Ovary (tissue), 7 donors: ENCODE measurements at regions not wholly inside any gene's neighbourhood (a gene's known extent, or its start where the extent isn't known, plus 50 kb on each side); places are given as distances from the start of the nearest gene placed in this dataset.

Source experiments
- DNase-seq, 5 donors: peaks; one replicate each; pipeline ENCODE4 v3.0.0-alpha.2; 2019 to 2020
- H3K27ac ChIP-seq, 2 donors: fragments of 200-600 bp; one replicate each; pipeline versions ENCODE4 v1.5.1 to v1.8.0; 2019 to 2022
- H3K27me3 ChIP-seq: fragments of 200-600 bp; one replicate; pipeline ENCODE4 v1.8.0; 2022
- H3K36me3 ChIP-seq: fragments of 200-600 bp; sonication (generic); one replicate; pipeline ENCODE4 v1.5.1; 2019
- H3K4me1 ChIP-seq: one replicate; pipeline ENCODE4 v1.8.1; 2013; ENCODE audit warnings: mild to moderate bottlenecking, moderate library complexity; ENCODE audit not compliant: insufficient read depth
- H3K4me3 ChIP-seq: fragments of 200-600 bp; sonication (generic); one replicate; pipeline ENCODE4 v1.5.1; 2017
- H3K9me3 ChIP-seq, 2 donors: fragments of 200-600 bp in 1 of 2; sonication (generic) in 1 of 2; one replicate each; pipeline versions ENCODE4 v1.5.1 to v1.8.1; 2013 to 2019; ENCODE audit warnings: mild to moderate bottlenecking in 1 of 2, moderate library complexity in 1 of 2
- EP300 ChIP-seq: sonication (generic); formaldehyde crosslinking; IDR thresholded peaks from one replicate; pipeline ENCODE4 v1.6.1; 2017; ENCODE audit warnings: antibody characterized with exemption
- POLR2A ChIP-seq: fragments of 450-650 bp; IDR thresholded peaks from one replicate; pipeline ENCODE4 v1.6.1; 2017; ENCODE audit warnings: antibody characterized with exemption, mild to moderate bottlenecking, moderate library complexity
- WGBS, 3 donors: extraction: QIAGEN DNeasy Blood & Tissue Kit in 1 of 3; methylation state at CpG; one replicate each; pipeline versions ENCODE4 v1.1.5 to v1.1.7; 2013 to 2017; 5-methylcytosine and 5-hydroxymethylcytosine counted together
- intact Hi-C, 4 donors: fragments of 100-400 bp; cut with DNase I; formaldehyde crosslinking; loops; one replicate each; pipeline versions ENCODE4 v1.11.0 to v1.15.1; 2022 to 2023
- TF ChIP-seq, protein P1 (sequence below), 3 donors: fragments of 450-650 bp in 2 of 3; fragments of 200-600 bp in 1 of 3; IDR thresholded peaks; one replicate each; pipeline versions ENCODE4 v1.5.1 to v1.8.0; 2016 to 2022; ENCODE audit warnings: antibody characterized with exemption in 3 of 3, mild to moderate bottlenecking in 1 of 3
- donor health status: DM: no; HTN: no; CAD: no; lungs with moderate emphysema.
- donor health status: DM: no; HTN: no; CAD: no.
- donor health status: Bipolar disorder and iron deficiency.
- donor health status: DM: no; HTN: no; CAD: no.
- donor health status: DM: yes; HTN: yes; CAD: no.

- TF ChIP-seq EP300 (no peak), POLR2A (no peak)
- TF ChIP-seq, protein P1, sequence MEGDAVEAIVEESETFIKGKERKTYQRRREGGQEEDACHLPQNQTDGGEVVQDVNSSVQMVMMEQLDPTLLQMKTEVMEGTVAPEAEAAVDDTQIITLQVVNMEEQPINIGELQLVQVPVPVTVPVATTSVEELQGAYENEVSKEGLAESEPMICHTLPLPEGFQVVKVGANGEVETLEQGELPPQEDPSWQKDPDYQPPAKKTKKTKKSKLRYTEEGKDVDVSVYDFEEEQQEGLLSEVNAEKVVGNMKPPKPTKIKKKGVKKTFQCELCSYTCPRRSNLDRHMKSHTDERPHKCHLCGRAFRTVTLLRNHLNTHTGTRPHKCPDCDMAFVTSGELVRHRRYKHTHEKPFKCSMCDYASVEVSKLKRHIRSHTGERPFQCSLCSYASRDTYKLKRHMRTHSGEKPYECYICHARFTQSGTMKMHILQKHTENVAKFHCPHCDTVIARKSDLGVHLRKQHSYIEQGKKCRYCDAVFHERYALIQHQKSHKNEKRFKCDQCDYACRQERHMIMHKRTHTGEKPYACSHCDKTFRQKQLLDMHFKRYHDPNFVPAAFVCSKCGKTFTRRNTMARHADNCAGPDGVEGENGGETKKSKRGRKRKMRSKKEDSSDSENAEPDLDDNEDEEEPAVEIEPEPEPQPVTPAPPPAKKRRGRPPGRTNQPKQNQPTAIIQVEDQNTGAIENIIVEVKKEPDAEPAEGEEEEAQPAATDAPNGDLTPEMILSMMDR (IDR thresholded peaks at IDR 0.05) = no peak
- intact Hi-C loops = no loop called here
- Histone ChIP-seq H3K9me3 (no peaks in the 10 kb centered on the region), H3K27ac (no peak overlapping the region), H3K27me3 (no peaks in the 10 kb centered on the region), H3K4me1 (no peaks in the 10 kb centered on the region), H3K36me3 (no peaks in the 10 kb centered on the region), H3K4me3 (no peak overlapping the region)
- no peak for DNase-seq
- 70 to 77% (median 74%) methylated on average over 1 of the region's 1 CpG for WGBS, 3 donors
These were observed 332.8 kb upstream of the MAP2 start for GRCh38 chr2:209091056-209091455.

DNA sequence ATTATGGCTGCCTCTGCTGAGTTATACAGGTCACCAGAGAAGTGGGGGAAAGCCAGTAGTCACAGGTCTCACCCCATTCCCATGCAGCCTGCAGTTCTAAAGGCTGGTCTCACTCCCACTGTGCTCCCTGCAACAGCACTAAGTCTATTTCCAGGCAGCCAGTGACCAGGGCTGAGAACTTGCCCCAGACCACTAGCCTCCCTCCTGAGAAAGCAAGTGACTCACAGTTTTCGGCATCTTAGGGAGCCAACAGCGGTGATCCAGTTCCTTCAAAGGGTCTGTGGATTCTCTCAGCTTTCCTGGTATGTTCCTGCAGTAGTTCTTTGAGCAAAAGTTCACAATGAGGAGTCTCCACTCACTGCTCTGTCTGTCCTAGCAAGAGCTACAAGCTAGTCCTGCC, 329.6 kb upstream of the MAP2 start:
- Histone ChIP-seq H3K4me3 (no peak overlapping the region), H3K27ac (no peak overlapping the region), H3K27me3 (no peaks in the 10 kb centered on the region), H3K4me1 (no peaks in the 10 kb centered on the region), H3K9me3 (no peaks in the 10 kb centered on the region), H3K36me3 (no peaks in the 10 kb centered on the region)
- WGBS, 3 donors = 89 to 93% (median 90%) methylated on average over 2 of the region's 2 CpGs
- no peak for TF ChIP-seq POLR2A
- intact Hi-C loops = no loop called here
- no peak for DNase-seq

DNA sequence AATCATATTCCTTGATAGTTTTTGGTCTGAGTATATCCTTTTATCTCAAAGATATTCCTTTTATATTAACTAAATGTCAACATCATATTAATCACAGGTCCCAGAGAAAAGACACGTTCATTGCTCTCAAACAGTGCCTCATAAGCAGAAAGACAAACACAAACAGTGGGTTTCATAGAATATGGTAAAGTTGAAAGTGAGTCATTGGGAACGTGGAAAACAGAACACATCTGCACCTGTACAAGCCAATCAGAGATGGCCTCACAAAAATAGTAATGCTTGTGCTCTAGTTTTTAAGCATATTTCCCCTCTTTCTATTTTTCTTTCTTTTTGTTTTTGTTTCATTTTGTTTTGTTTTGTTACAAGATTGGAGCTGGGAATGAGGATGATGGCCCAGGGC, 328.4 kb upstream of the MAP2 start:
- H3K36me3 ChIP-seq = no peaks in the 10 kb centered on the region
- no peak overlapping the region for H3K27ac ChIP-seq
- no peak overlapping the region for H3K4me3 ChIP-seq
- H3K27me3 ChIP-seq = no peaks in the 10 kb centered on the region
- intact Hi-C loops = no loop called here
- H3K9me3 ChIP-seq = no peaks in the 10 kb centered on the region
- 26 to 52% (median 26%) methylated on average over 2 of the region's 2 CpGs for WGBS, 3 donors
- TF ChIP-seq POLR2A (no peak), EP300 (no peak)
- TF ChIP-seq, protein P1 (IDR thresholded peaks at IDR 0.05) = no peak
- H3K4me1 ChIP-seq = no peaks in the 10 kb centered on the region
- no peak for DNase-seq

DNA sequence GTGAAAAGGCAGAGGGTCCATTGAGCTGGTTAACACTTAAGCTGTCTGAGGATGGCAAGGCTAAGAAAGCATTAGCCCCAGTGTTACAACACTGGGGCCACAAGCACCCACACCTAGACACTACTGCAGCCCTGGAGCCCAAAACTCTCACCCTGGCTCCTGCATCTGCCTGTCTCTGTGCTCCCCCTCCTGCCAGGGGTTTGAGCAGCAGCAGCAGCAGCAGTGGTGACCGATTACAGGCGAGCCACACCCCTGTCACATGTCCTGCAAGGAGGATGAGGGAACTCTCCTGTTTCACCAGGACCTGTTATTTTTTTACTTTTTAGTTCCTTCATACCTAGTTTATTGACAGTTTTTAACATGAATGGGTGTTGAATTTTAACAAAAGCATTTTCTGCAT, 326.7 kb upstream of the MAP2 start:
- H3K4me3 ChIP-seq = no peak overlapping the region
- 73 to 89% (median 83%) methylated on average over 2 of the region's 2 CpGs for WGBS, 3 donors
- no peaks in the 10 kb centered on the region for H3K9me3 ChIP-seq
- no peaks in the 10 kb centered on the region for H3K27me3 ChIP-seq
- intact Hi-C loops = no loop called here
- TF ChIP-seq, protein P1 (IDR thresholded peaks at IDR 0.05) = no peak
- TF ChIP-seq EP300 (no peak), POLR2A (no peak)
- no peak for DNase-seq
- H3K36me3 ChIP-seq = no peaks in the 10 kb centered on the region
- H3K4me1 ChIP-seq = no peaks in the 10 kb centered on the region
- H3K27ac ChIP-seq = no peak overlapping the region

DNA sequence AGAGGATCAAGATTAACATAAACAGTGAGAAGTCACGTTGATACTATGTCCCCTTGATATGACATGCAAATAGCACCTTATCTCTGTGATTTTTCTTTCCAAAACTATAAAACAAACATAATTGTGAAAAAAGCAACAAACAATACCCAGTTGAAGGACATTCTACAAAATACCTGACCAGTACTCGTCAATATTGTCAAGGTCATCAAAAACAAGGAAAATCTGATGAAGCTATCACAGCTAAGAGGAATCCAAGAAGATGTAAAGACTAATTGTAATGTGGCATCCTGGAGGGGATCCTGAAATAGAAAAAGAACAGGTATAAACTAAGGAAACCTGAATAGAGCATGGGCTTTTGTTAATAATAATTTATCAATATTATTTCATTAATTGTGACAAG, 321.5 kb upstream of the MAP2 start:
- no peaks in the 10 kb centered on the region for H3K9me3 ChIP-seq
- H3K4me1 ChIP-seq = no peaks in the 10 kb centered on the region
- no peaks in the 10 kb centered on the region for H3K36me3 ChIP-seq
- H3K27ac ChIP-seq = no peak overlapping the region
- no peaks in the 10 kb centered on the region for H3K27me3 ChIP-seq
- TF ChIP-seq, protein P1 (IDR thresholded peaks at IDR 0.05) = no peak
- TF ChIP-seq POLR2A = no peak
- TF ChIP-seq EP300 = no peak
- DNase-seq = no peak
- no peak overlapping the region for H3K4me3 ChIP-seq
- WGBS, 3 donors = 41 to 64% (median 44%) methylated on average over 2 of the region's 2 CpGs
- intact Hi-C loops = no loop called here
